GM18498 (cell line): ENCODE measurements at regions not wholly inside any gene's neighbourhood (a gene's known extent, or its start where the extent isn't known, plus 50 kb on each side); places are given as distances from the start of the nearest gene placed in this dataset.

Experiments
- ATAC-seq: cut with Tn5 transposase; IDR thresholded peaks from one replicate; pipeline ENCODE4 v1.9.1; 2021; ENCODE audit warnings: mild to moderate bottlenecking, moderate library complexity; ENCODE audit not compliant: unreplicated experiment

DNA sequence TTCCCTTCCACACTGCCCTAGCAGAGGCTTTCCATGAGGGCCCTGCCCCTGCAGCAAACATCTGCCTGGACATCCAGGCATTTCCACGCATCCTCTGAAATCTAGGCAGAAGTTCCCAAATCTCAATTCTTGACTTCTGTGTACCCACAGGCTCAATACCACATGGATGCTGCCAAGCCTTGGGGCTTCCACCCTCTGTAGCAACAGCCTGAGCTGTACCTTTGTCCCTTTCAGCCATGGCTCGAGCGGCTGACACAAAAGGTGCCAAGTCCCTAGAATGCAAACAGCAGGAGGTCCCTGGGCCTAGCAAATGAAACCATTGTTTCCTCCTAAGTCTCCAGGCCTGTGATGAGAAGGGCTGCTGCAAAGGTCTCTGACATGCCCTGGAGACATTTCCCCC, 744.5 kb upstream of the LINC00305 start:
- no peak for ATAC-seq

DNA sequence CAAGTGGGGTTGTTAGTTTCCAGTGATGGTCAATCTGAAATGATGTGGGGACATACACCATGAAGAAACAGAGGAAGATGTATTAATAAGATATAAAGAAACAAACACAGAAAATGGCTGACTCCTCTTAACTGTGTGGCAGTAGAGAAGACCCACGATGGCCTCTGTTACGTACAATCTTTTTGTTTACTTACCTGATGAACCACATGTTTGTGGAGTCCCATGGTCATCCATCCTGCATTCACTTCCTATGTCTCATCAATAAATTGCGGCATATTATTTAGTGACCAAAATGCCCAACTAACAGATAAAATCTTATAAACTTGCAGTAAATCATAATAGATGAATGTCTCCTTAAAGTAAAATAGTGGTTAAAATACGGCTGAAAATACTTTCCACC, 740.1 kb upstream of the LINC00305 start:
- no peak for ATAC-seq

DNA sequence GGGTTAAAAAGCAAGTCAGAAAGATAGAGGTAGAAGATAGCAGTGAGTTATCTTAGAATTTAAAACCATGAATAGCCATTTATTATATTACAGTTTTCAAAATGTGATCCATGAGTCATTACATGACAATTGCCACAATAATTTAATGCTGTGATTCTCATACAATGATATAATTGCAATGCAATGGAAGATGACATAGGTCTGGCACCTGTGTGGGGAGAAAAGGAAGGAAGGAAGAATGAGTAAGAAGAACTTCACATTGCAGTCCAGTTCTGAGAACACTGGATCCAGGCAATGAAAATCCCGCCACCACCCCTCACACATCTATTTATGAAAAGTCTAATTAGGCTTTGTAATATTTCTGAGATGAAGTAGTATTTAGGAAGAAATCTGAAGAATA, 738.1 kb upstream of the LINC00305 start:
- ATAC-seq = no peak

DNA sequence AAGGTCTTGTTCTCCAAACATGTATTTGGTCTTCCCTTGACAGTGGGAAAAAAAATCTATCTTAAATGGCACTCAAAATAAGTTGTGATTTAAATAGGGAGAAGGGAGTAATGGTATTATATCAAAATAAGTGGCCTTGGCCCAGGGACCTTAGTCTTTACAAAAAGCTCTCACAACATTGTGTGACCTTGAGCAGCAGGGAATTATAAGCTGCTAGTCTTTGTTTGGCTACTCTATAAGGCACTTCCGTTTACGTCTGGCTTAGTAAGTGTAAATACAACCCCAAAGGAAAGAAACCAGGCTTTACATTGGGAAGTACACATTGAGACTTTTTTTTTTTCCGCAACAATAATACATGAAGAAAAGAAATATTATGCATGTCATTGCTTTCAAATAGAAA, 734.0 kb upstream of the LINC00305 start:
- no peak for ATAC-seq

DNA sequence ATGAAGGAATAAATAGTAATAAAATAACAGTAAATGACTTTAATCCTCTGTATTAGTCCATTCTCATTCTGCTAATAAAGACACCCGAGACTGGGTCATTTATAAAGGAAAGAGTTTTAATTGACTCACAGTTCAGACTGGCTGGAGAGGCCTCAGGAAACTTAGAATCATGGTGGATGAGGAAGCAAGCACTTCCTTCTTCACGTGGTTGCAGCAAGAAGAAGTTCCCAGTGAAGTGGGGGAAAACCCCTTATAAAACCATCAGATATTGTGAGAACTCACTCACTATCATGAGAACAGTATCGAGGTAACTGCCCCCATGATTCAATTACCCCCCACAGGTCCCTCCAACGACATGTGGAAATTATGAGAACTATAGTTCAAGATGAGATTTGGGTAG, 727.9 kb upstream of the LINC00305 start:
- ATAC-seq = no peak

DNA sequence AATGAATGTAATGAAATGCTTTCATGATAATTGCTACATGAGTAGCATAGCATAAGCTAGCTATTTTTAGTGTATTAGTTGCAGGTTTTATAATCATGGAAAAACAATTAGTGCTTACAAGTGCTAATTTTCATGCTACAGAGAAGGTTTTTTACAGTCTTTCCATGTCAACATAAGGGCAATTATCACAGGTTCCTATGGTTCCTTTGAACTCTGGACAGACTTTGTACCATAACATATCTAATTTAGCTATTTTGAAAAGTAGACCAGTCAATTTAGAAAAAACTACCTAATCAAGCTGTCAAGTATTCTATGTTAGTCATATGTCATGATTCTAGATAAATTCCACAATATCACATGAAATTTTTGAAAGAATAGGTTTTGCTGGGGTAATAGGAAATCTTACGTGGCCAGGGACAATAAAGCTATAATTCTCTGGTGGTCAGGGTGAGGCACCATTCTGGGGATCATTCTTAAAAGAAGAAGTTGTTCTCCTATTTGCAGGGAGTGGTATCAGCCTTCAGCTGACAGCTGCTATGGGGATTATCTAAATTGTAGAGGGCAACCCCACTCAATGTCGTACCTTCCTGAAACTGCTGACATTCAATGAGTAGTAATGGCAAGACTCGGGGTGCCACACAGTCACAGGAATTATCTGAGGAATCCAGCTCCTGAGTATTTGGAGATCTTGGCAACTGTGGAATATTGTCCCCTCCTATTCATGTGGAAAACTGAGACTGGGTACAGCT, 724.0 kb upstream of the LINC00305 start:
- no peak for ATAC-seq

DNA sequence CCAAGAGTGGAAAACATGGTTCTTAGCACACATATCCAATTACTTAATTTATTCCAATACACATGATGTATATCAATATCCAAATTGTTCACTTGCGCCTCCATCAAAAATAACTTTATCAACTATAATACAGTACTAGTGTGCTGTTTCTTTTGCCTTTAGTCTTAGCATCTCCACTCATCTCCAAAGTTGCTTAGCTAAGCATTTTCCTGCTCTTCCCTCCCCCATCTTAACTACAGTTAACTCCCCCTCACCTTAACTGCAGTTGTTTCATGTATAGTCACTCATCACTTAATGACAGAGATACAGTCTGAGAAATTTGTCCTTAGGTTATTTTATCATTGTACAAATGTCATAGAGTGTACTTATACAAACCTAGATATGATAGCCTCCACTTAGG, 705.2 kb upstream of the LINC00305 start:
- no peak for ATAC-seq

DNA sequence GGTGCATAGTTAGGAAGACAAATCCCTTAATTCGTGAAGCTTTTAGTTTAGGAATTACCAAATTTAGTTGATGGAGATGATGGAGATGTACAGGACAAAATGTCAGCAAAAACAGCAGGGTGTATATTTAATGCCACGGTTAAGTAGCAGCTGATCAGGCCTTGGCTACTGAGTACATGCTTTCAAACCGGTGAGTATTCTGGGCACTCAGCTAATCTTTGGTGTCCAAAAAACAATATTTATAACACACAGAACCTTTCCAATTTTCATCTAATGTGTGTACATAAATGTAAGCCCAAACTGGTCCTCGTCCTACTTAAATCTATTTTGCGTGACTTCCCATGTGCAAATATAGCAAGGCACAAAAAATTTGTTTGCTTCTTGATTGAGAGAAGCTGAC, 703.4 kb upstream of the LINC00305 start:
- no peak for ATAC-seq

DNA sequence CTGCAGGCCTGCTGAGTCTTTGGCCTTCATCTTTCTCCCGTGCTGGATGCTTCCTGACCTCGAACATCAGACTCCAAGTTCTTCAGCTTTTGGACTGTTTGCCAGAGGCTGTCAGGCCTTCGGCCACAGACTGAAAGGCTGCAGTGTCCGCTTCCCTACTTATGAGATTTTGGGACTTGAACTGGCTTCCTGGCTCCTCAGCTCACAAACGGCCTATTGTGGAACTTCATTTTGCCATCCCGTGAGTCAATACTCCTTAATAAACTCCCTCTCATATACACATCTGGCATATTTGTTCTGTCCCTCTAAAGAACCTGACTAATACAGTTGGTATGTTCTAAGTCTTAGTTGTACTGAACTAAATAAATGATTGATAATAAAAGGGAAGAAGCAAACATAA, 702.8 kb upstream of the LINC00305 start:
- no peak for ATAC-seq

DNA sequence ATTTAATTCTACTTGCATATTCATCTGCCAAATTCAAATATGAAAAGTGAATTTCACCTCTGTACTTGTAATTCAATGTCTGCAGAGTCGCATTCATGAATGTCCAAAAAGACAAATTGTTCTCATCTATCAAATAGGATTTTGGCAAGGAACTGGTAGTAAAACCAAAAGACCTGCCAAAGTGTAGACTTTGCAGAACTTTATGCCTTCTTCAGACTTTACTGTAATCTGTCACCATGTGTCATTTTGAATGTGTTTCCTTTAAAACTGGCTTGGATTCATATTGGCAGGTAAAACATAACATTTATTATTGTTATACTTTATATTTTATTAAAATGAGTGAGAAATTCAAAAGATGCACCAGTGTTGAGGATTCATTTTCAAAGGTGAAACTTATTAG, 701.9 kb upstream of the LINC00305 start:
- ATAC-seq = no peak

DNA sequence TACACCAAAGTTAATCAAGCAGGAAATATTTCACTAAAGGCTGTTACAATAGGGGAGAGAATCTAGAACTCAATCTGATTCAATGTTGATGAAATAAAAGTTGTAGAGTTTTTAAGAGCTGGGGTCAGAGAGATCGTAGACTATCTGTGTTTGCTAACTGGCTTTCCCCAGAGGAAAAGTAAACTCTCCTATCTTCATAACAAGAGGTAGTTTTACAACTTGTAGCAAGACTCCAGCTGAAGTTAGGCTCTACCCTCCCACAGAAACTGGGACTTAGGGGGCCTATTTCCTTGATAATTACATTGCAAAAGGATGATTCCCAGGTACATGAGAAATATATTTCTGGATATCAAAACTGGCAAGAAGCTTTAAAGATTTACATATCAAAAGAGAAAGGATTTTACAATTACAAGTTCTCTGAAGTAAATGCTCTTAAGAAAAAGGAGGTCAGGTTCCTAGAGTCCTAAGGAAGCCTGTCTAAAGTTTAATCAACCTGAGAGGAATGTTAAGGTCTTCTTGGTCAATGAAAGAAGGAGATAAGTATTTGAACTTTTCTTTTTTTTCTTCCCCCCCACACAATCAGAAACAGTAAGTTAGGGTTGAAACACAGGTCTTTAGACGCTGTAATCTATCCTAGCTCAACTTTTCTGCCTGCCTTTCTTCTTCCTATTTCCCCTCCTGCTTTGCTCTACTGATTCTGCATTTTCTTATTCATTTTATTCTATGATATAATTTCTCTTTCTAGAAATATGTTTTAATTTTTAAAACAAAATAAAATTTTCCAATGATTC, 692.2 kb upstream of the LINC00305 start:
- ATAC-seq = no peak

DNA sequence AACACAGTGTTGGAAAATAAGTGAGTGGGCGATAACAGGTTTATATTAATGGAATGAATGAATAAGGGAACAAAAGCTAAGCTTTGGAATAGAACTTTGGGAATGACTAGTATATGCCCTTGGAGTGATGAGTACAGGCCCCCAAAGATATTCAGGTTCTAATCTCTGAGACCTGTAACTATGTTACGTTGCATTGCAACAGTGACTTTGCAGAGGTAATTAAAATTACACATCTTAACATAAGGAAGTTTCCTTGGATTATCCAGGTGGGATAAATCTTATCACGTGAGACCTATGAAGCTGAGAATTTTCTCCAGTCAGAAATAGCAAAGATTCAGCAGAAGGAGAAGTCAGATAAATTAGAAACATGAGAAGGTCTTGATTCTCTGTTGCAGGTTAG, 661.5 kb upstream of the LINC00305 start:
- no peak for ATAC-seq

DNA sequence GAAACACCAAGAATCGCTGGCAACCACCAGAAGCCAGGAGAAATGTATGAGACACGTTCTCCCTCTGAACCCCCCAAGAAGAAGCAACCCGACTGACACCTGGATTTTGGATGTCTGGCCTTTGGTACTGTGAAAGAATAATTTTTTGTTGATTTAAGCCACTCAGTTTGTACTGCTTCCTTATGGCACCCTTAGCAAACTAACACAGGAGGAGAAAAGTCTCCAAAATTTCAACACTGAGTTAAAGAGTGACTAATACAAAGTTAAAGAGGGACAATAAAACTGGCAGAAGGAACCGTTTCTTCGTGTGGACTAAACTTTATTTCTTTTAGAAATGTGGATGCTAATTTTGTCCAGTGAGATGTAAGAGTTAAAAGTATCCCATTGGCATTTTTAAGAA, 660.9 kb upstream of the LINC00305 start:
- no peak for ATAC-seq

DNA sequence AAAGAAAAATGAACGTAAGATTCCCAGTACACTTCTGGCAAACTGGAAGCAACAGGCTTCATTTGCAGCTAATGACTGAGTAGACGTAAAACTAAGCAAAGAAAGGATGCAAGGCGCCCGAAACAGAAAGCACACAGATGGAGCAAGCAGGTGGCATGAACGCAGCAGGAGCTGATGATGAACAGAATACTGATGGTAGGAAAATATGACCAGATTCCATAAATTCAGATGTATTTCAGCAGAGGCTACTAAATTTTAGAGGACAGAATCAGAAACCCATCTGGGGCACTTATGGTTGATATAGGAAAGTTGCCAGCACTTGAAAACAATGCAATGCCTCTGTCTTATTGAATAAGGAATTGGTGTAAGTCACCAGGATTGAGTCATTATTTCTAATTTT, 658.7 kb upstream of the LINC00305 start:
- ATAC-seq = no peak

DNA sequence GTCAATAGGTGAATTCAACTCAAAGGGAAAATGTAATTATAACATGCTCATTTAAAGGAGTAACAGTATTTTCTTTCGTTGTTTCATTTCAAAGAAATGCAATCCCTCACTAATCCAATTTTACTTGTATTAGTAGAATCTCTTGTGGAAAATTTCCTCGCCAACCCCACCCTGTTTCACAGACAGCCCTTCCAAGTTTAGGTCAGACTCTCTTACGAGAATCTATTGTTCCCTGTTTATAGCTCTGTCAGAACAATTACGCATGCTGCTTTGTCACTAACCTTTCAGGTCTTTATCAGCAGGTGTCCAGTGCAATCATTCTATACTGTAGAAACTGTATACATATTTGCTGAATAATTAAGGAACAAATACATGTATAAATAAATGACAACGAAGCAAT, 657.8 kb upstream of the LINC00305 start:
- ATAC-seq = no peak

DNA sequence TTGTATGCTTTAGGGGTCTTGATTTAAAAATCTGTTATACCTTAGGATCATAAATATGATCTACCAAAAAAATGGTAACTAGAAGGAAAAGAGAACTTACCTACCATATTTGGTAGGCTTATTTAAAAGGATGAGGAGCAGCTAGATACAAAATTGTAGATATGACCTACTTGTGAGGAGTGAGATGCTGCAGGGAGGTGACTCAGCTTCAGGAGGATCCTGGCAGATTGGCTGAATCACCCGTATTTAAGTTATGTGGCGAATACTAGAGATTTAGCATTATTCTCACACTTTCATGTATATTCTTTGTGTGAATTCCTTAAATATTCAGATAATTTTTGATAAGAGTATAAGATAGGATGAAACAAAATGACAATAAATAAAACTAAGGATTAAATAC, 657.3 kb upstream of the LINC00305 start:
- no peak for ATAC-seq

DNA sequence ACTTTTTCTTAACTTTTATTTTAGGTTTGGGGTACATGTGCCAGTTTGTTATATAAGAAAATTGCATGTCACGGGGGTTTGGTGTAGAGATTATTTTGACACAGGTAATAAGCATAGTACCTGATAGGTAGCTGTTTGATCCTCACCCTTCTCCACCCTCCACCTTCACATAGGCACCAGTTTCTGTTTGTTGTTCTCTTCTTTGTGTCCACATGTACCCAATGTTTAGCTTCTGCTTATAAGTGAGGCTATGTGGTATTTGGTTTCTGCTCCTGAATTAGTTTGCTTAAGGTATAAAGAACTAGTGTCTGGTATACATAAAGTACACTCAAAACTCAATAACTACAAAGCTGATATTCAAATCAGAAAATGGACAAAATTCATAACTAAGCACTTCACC, 654.6 kb upstream of the LINC00305 start:
- no peak for ATAC-seq

DNA sequence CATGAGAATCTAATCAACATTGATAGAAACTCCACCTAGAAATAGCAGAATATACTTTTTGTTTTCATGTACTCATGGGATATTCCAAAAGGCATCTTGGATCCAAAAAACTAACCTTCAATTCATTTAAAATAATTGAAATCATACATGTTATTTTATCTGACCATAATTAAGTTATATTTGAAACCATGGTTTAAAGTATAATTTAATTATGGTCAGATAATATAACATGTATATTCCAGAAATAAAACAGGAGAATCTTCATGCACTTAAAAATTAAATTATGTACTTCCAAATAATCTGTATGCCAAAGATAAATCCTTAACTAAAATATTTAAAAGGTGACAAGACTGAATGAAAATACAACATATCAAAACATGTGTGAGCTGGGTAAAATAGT, 651.3 kb upstream of the LINC00305 start:
- no peak for ATAC-seq

DNA sequence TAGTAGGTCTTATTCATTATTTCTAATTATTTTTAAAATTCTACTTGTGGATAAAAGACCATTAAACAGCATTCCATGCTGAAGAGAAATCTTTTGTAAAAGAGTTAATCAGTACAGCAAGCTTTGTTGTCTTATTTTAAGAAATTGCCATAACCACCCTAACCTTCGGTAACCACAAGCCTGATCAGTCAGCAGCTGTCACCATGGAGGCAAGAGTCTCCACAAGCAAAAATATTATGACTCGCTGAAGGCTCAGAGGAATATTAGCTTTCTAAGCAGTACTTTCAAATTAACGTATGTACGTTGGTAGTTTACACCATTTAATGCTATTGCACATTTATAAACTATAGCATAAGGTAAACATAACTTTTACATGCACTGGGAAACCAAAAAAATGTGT, 650.5 kb upstream of the LINC00305 start:
- ATAC-seq = no peak

DNA sequence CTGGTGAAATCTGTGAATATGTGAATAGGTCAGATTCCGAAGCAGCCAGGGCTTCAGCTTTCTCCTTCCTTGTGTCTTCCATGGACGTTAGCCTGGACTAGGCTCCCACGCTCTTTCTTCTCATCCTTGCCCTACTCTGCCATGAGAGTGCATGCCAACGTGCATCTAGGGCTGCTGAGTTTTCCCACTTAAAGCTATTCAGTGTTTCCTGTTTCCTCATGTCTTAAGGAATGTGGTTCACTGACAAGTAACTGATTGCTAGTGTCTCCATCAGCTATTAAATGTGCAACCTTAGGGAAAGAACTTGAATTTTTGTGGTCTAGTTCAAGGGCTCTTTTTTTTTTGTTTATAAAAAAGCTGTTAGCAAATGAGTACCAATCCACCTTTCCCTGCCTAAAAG, 642.3 kb upstream of the LINC00305 start:
- no peak for ATAC-seq

DNA sequence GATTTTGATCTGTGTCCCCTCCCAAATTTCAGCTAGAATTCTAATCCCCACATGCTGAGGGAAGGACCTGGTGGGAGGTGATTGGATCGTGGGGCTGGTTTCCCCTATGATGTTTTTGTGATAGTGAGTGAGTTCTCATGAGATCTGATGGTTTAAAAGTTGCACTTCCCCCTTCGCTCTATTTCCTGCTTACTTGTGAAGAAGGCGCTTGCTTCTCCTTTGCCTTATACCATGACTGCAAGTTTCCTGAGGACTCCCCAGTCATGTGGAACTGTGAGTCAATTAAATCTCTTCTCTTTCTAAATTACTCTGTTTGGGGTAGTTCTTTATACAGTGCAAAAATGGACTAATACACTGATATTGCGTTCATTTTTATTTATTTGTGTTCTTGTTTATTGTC, 636.8 kb upstream of the LINC00305 start:
- ATAC-seq = no peak

DNA sequence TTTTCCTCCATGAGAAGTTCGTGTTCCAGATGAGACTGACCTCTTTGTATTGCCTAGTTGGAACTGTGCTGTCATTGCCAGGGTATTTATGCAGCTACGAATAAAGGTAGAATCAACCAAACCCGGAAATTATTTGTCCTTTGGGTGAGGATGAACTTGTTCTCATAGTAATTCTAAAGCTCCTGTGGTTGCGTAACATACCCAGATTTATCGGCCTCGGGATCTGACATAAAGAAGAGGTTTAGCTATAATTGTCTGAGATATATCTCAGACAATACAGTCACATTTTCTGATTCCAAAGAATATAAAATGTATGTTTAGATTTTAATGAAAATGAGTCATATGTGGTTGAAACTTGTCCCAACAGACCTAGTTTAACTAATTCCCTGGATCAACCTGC, 628.7 kb upstream of the LINC00305 start:
- ATAC-seq = no peak

DNA sequence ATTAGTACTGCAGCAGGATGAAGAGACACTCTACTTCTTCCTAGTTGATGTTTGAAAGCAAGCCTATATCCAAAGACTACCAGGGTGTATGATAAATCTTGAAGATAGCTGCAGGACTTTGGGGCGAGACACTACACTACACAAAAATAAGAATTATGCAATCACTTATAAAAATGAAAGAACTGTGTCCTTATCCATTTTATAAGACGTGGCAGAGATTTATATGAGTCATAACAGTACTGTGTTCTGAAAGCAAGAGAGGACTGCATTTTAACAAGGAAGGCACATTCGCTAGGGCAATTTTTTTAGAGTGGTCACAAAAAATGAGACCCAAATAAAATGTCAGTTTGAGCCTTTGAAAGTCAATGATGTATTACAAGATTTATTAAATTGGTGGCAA, 617.0 kb upstream of the LINC00305 start:
- ATAC-seq = no peak
